GM12864 (cell line): ENCODE measurements at regions not wholly inside any gene's neighbourhood (a gene's known extent, or its start where the extent isn't known, plus 50 kb on each side); places are given as distances from the start of the nearest gene placed in this dataset.

Experiments used
- DNase-seq: peaks from one replicate; pipeline ENCODE4 v3.0.0-alpha.2; 2011; ENCODE audit warnings: low read depth
- H3K4me3 ChIP-seq: 2 replicates; pipeline ENCODE4 v1.5.1; 2011; ENCODE audit warnings: mild to moderate bottlenecking, low read depth, low read length, control low read depth
- CTCF ChIP-seq: IDR thresholded peaks from 2 replicates; pipeline ENCODE4 v1.5.1; 2011; ENCODE audit warnings: low read depth, mild to moderate bottlenecking, moderate library complexity, low read length, control low read depth, inconsistent platforms; ENCODE audit errors: missing control alignments

- no peak for TF ChIP-seq CTCF
- DNase-seq, result no peak
- no peak overlapping the region for H3K4me3 ChIP-seq
Observed at GRCh38 chr2:129606496-129607270, 372.8 kb upstream of the RAB6C start.

- no peak overlapping the region for H3K4me3 ChIP-seq
- TF ChIP-seq CTCF, result no peak
- DNase-seq, result no peak
Observed at GRCh38 chr2:129609224-129609623, 370.2 kb upstream of the RAB6C start.

- no peak for TF ChIP-seq CTCF
- DNase-seq, result no peak
Observed at GRCh38 chr2:129610766-129611165, 368.7 kb upstream of the RAB6C start.

GRCh38 chr2:129611471-129611870 lies 368.0 kb upstream of the RAB6C start:
- no peak for TF ChIP-seq CTCF
- H3K4me3 ChIP-seq, result no peak overlapping the region
- DNase-seq, result no peak

More at GRCh38 chr2:129610766-129611165, 368.7 kb upstream of the RAB6C start:
- no peak overlapping the region for H3K4me3 ChIP-seq

GRCh38 chr2:129619471-129619870 lies 360.0 kb upstream of the RAB6C start:
- no peak for DNase-seq
- H3K4me3 ChIP-seq, result no peak overlapping the region
- TF ChIP-seq CTCF, result no peak

- TF ChIP-seq CTCF, result no peak
- DNase-seq, result no peak
- H3K4me3 ChIP-seq, result no peak overlapping the region
Observed at GRCh38 chr2:129620411-129620810, 359.1 kb upstream of the RAB6C start.

GRCh38 chr2:129623783-129624182 lies 355.7 kb upstream of the RAB6C start:
- DNase-seq, result no peak
- no peak overlapping the region for H3K4me3 ChIP-seq
- no peak for TF ChIP-seq CTCF
